ENCODE measurements at regions not wholly inside any gene's neighbourhood (a gene's known extent, or its start where the extent isn't known, plus 50 kb on each side); places are given as distances from the start of the nearest gene placed in this dataset.

DNA sequence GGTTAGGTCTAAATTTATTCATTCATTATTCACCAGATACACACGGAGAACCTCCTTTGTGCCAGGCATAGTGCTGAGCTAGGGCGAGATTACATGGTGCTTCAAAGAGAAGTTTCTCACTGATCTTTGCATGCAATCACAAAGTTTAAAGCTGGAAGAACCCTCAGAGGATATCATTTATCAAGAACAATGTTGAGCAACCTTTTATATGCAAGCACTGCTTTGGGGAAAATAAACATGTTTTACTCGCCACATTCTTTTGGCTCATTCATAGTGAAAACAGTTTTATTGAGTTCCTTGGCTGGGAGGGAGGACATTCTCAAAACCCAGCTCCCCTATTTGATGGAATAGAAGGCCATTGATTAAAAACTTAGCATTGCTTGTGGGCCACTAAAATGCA lies 49.8 kb upstream of the XYLT1 start:
- TF ChIP-seq, protein P1, sequence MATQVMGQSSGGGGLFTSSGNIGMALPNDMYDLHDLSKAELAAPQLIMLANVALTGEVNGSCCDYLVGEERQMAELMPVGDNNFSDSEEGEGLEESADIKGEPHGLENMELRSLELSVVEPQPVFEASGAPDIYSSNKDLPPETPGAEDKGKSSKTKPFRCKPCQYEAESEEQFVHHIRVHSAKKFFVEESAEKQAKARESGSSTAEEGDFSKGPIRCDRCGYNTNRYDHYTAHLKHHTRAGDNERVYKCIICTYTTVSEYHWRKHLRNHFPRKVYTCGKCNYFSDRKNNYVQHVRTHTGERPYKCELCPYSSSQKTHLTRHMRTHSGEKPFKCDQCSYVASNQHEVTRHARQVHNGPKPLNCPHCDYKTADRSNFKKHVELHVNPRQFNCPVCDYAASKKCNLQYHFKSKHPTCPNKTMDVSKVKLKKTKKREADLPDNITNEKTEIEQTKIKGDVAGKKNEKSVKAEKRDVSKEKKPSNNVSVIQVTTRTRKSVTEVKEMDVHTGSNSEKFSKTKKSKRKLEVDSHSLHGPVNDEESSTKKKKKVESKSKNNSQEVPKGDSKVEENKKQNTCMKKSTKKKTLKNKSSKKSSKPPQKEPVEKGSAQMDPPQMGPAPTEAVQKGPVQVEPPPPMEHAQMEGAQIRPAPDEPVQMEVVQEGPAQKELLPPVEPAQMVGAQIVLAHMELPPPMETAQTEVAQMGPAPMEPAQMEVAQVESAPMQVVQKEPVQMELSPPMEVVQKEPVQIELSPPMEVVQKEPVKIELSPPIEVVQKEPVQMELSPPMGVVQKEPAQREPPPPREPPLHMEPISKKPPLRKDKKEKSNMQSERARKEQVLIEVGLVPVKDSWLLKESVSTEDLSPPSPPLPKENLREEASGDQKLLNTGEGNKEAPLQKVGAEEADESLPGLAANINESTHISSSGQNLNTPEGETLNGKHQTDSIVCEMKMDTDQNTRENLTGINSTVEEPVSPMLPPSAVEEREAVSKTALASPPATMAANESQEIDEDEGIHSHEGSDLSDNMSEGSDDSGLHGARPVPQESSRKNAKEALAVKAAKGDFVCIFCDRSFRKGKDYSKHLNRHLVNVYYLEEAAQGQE (IDR thresholded peaks at IDR 0.05; ENCODE audit: insufficient read depth in 1 of 2, low read depth in 2 of 2, low read length in 2 of 2) = no peak
- no peak for TF ChIP-seq SIN3A (IDR thresholded peaks at IDR 0.05; ENCODE audit: borderline replicate concordance, insufficient read depth, low read length)
- no peak for TF ChIP-seq TAF1 (IDR thresholded peaks at IDR 0.05; ENCODE audit: borderline replicate concordance, insufficient read depth, low read length)
- no peak for TF ChIP-seq POLR2AphosphoS5 (IDR thresholded peaks at IDR 0.05; ENCODE audit: low read depth, low read length)
- no peak for TF ChIP-seq FOXP2 (optimal IDR thresholded peaks at IDR 0.05; ENCODE audit: borderline replicate concordance, extremely low read depth, extremely low read length, insufficient read depth)
